MCF 10A (cell line): ENCODE measurements at regions not wholly inside any gene's neighbourhood (a gene's known extent, or its start where the extent isn't known, plus 50 kb on each side); places are given as distances from the start of the nearest gene placed in this dataset.

Source experiments
- BruUV-seq: library from RNA; stranded (reverse); fragments of 400-500 nt; replicated peaks from 2 replicates; lab custom pipeline; 2021; lab: Mats Ljungman, UMichigan
- CTCF ChIA-PET: fragments of 300-600 bp; sonication (Branson Sonifier 250); formaldehyde crosslinking; extraction: SDS; loops from one replicate; lab custom pipeline; 2021; ENCODE audit warnings: antibody characterized with exemption, inconsistent platforms; lab: Yijun Ruan, JAX
- POLR2A ChIA-PET: fragments of 300-600, 350-650 bp; sonication (Branson Sonifier 250); formaldehyde crosslinking; extraction: SDS; loops from one replicate; lab custom pipeline; 2020; ENCODE audit warnings: antibody characterized with exemption, inconsistent platforms; lab: Yijun Ruan, JAX
- DNase-seq: peaks from one replicate; pipeline ENCODE4 v3.0.0-alpha.2; 2018; ENCODE audit not compliant: unreplicated experiment
- H3K27ac Mint-ChIP-seq: one replicate; pipeline ENCODE4 v1.8.0; 2022; ENCODE audit warnings: mild to moderate bottlenecking, low read depth, mixed read lengths; ENCODE audit not compliant: unreplicated experiment
- H3K27me3 Mint-ChIP-seq: one replicate; pipeline ENCODE4 v1.8.0; 2022; ENCODE audit warnings: mixed read lengths; ENCODE audit not compliant: insufficient read depth, unreplicated experiment
- H3K36me3 Mint-ChIP-seq: one replicate; pipeline ENCODE4 v1.8.0; 2022; ENCODE audit warnings: mild to moderate bottlenecking, moderate library complexity, mixed read lengths; ENCODE audit not compliant: insufficient read depth, unreplicated experiment
- H3K4me1 Mint-ChIP-seq: one replicate; pipeline ENCODE4 v1.8.0; 2022; ENCODE audit warnings: mixed read lengths; ENCODE audit not compliant: insufficient read depth, unreplicated experiment
- H3K4me3 Mint-ChIP-seq: one replicate; pipeline ENCODE4 v1.8.0; 2022; ENCODE audit warnings: mild to moderate bottlenecking, moderate library complexity, mixed read lengths; ENCODE audit not compliant: unreplicated experiment
- H3K9me3 Mint-ChIP-seq: one replicate; pipeline ENCODE4 v1.8.0; 2022; ENCODE audit warnings: mixed read lengths; ENCODE audit not compliant: unreplicated experiment
- CTCF ChIP-seq: fragments of 200-600 bp; IDR thresholded peaks from one replicate; pipeline ENCODE4 v1.8.0; 2022; ENCODE audit warnings: antibody characterized with exemption, mild to moderate bottlenecking; ENCODE audit not compliant: unreplicated experiment
- intact Hi-C: fragments of 100-400 bp; cut with micrococcal nuclease; formaldehyde crosslinking; loops from 2 replicates; pipeline ENCODE4 v1.14.1; 2022

GRCh38 chr2:234147335-234147861 lies 96.9 kb downstream of the SPP2 start:
- intact Hi-C loops: no loop called here
- no peak for TF ChIP-seq CTCF
- Mint-ChIP-seq H3K36me3 (no peaks in the 10 kb centered on the region), H3K27ac (no peak overlapping the region), H3K4me1 (peaks cover 5% of the 10 kb centered on the region), H3K27me3 (no peaks in the 10 kb centered on the region), H3K4me3 (no peak overlapping the region), H3K9me3 (peaks cover 13% of the 10 kb centered on the region)
- DNase-seq: no peak
- BruUV-seq: no TSS peak
- ChIA-PET POLR2A (interaction anchor here (0.5 to 1.2 kb wide), 2 partner anchors 23 to 107 kb away, joined by 4 read pairs; no protein-coding TSS in a partner anchor), CTCF (interaction anchor here (0.6 to 1.3 kb wide), 5 partner anchors 9 to 111 kb away, joined by 3 to 5 read pairs (median 3); no protein-coding TSS in a partner anchor)

- H3K27me3 Mint-ChIP-seq: no peaks in the 10 kb centered on the region
- no peak overlapping the region for H3K4me3 Mint-ChIP-seq
- H3K9me3 Mint-ChIP-seq: peaks cover 14% of the 10 kb centered on the region
- ChIA-PET CTCF (interaction anchor here (1.2 kb wide), 1 partner anchor 10 kb away, joined by 4 read pairs; no protein-coding TSS in a partner anchor), POLR2A (interaction anchor here (0.8 kb wide), 1 partner anchor 8 kb away, joined by 4 read pairs; no protein-coding TSS in a partner anchor)
- DNase-seq: peak; percentile 35
- no peak for TF ChIP-seq CTCF
- no TSS peak for BruUV-seq
- no peaks in the 10 kb centered on the region for H3K36me3 Mint-ChIP-seq
- peaks cover 5% of the 10 kb centered on the region for H3K4me1 Mint-ChIP-seq
- intact Hi-C loops: no loop called here
- no peak overlapping the region for H3K27ac Mint-ChIP-seq
Measured at GRCh38 chr2:234146087-234146826, 95.8 kb downstream of the SPP2 start.

- no peak for TF ChIP-seq CTCF
- H3K27me3 Mint-ChIP-seq: no peaks in the 10 kb centered on the region
- no peaks in the 10 kb centered on the region for H3K36me3 Mint-ChIP-seq
- intact Hi-C loops: no loop called here
- no TSS peak for BruUV-seq
- no peak for DNase-seq
- H3K9me3 Mint-ChIP-seq: peaks cover 14% of the 10 kb centered on the region
- H3K4me1 Mint-ChIP-seq: peaks cover 5% of the 10 kb centered on the region
- H3K27ac Mint-ChIP-seq: no peak overlapping the region
- ChIA-PET POLR2A (interaction anchor here (0.8 kb wide), 1 partner anchor 9 kb away, joined by 4 read pairs; no protein-coding TSS in a partner anchor), CTCF (no interaction called here)
- no peak overlapping the region for H3K4me3 Mint-ChIP-seq
Measured at GRCh38 chr2:234145511-234145910, 95.0 kb downstream of the SPP2 start.

- H3K36me3 Mint-ChIP-seq: no peaks in the 10 kb centered on the region
- no peaks in the 10 kb centered on the region for H3K27me3 Mint-ChIP-seq
- peaks cover 14% of the 10 kb centered on the region for H3K9me3 Mint-ChIP-seq
- POLR2A ChIA-PET: no interaction called here
- no peak for TF ChIP-seq CTCF
- H3K4me1 Mint-ChIP-seq: peaks cover 5% of the 10 kb centered on the region
- CTCF ChIA-PET: no interaction called here
- no TSS peak for BruUV-seq
- no peak for DNase-seq
- H3K4me3 Mint-ChIP-seq: no peak overlapping the region
- no peak overlapping the region for H3K27ac Mint-ChIP-seq
- intact Hi-C loops: no loop called here
Measured at GRCh38 chr2:234145057-234145456, 94.6 kb downstream of the SPP2 start.
